ENCODE measurements at regions not wholly inside any gene's neighbourhood (a gene's known extent, or its start where the extent isn't known, plus 50 kb on each side); places are given as distances from the start of the nearest gene placed in this dataset.

DNA sequence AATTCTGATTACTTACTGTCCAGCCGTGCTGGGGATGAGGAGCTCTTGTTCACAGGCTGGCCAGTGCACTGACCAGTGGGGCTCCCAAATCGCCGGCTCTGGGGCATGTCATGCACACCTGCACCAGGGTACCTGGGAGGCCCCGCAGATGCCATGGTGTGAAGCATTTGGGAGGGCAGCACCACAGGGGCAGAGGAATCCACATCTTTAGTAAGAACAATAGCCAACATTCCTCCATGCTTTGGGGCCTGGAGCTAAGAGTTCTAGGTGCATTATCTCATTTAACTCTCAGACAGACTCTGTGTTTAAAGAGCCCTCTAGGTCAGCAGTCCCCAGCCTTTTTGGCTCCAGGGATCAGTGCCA, 104.2 kb downstream of the ACKR3 start:
- H2BK12ac ChIP-seq (ENCODE audit: low read depth, low read length), result no peak overlapping the region
- H3K23ac ChIP-seq (ENCODE audit: insufficient read length), result no peak overlapping the region
- H4K8ac ChIP-seq (ENCODE audit: extremely low read depth, insufficient read depth, low read length), result no peak overlapping the region
- no peak overlapping the region for H4K5ac ChIP-seq (ENCODE audit: insufficient read length, low read depth, low read length)
- no peak overlapping the region for H3K4ac ChIP-seq (replicated peaks; ENCODE audit: insufficient read length, low read depth, low read length)
- H2BK120ac ChIP-seq (replicated peaks; ENCODE audit: low read depth, low read length), result no peak overlapping the region
- no peak overlapping the region for H3K4me3 ChIP-seq (ENCODE audit: extremely low read depth in 1 of 4, insufficient read depth in 2 of 4, low read depth in 3 of 4, low read length in 4 of 4)
- H2AK5ac ChIP-seq (ENCODE audit: low read depth, low read length), result no peak overlapping the region
- no peak overlapping the region for H3K18ac ChIP-seq (ENCODE audit: extremely low read depth, low read length)
- H3K14ac ChIP-seq (ENCODE audit: insufficient read length), result no peak overlapping the region
- no peak overlapping the region for H3K4me2 ChIP-seq (ENCODE audit: insufficient read depth in 1 of 2, low read depth in 2 of 2, low read length in 2 of 2)
- H4K20me1 ChIP-seq (replicated peaks in 1 of 2; ENCODE audit: control insufficient read depth in 1 of 2, insufficient read depth in 2 of 2, low read length in 2 of 2), result peaks cover 0 to 4% of the 10 kb centered on the region in 2 experiments
- DNase-seq (ENCODE audit: low read depth in 1 of 2, low spot score in 2 of 2) (peak in 1 of 2 experiments; percentile 20), FAIRE-seq (no peak)
- H3K9ac ChIP-seq (replicated peaks in 1 of 4; ENCODE audit: extremely low read depth in 1 of 4, low read depth in 3 of 4, low read length in 3 of 4), result no peak overlapping the region
- H2BK15ac ChIP-seq (ENCODE audit: low read length), result no peak overlapping the region
- H2BK20ac ChIP-seq (ENCODE audit: low read length), result no peak overlapping the region
- no peak for TF ChIP-seq SUZ12 (IDR thresholded peaks at IDR 0.05; ENCODE audit: low read length)
- no peak for TF ChIP-seq CBX8 (IDR thresholded peaks at IDR 0.05; ENCODE audit: borderline replicate concordance, low read depth, low read length)
- TF ChIP-seq JUND (IDR thresholded peaks at IDR 0.05; ENCODE audit: low read length), result no peak
- TF ChIP-seq SP4 (IDR thresholded peaks at IDR 0.05; ENCODE audit: low read length), result no peak
- TF ChIP-seq CHD2 (IDR thresholded peaks at IDR 0.05; ENCODE audit: low read length), result no peak
- TF ChIP-seq KDM4A (IDR thresholded peaks at IDR 0.05; ENCODE audit: low read depth, low read length, severe bottlenecking), result no peak
- no peak for TF ChIP-seq EP300 (IDR thresholded peaks at IDR 0.05; ENCODE audit: borderline replicate concordance in 1 of 2, low read depth in 2 of 2, low read length in 2 of 2)
- TF ChIP-seq, protein P1, sequence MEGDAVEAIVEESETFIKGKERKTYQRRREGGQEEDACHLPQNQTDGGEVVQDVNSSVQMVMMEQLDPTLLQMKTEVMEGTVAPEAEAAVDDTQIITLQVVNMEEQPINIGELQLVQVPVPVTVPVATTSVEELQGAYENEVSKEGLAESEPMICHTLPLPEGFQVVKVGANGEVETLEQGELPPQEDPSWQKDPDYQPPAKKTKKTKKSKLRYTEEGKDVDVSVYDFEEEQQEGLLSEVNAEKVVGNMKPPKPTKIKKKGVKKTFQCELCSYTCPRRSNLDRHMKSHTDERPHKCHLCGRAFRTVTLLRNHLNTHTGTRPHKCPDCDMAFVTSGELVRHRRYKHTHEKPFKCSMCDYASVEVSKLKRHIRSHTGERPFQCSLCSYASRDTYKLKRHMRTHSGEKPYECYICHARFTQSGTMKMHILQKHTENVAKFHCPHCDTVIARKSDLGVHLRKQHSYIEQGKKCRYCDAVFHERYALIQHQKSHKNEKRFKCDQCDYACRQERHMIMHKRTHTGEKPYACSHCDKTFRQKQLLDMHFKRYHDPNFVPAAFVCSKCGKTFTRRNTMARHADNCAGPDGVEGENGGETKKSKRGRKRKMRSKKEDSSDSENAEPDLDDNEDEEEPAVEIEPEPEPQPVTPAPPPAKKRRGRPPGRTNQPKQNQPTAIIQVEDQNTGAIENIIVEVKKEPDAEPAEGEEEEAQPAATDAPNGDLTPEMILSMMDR (IDR thresholded peaks at IDR 0.05; ENCODE audit: control extremely low read depth in 1 of 3, insufficient read depth in 1 of 3, low read depth in 1 of 3, low read length in 3 of 3), result no peak
- TF ChIP-seq, protein P2, sequence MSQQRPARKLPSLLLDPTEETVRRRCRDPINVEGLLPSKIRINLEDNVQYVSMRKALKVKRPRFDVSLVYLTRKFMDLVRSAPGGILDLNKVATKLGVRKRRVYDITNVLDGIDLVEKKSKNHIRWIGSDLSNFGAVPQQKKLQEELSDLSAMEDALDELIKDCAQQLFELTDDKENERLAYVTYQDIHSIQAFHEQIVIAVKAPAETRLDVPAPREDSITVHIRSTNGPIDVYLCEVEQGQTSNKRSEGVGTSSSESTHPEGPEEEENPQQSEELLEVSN (IDR thresholded peaks at IDR 0.05), result no peak
- no peak for TF ChIP-seq EGR1 (IDR thresholded peaks at IDR 0.05; ENCODE audit: borderline replicate concordance, low read depth, low read length)
- TF ChIP-seq JUN (IDR thresholded peaks at IDR 0.05; ENCODE audit: low read depth, low read length), result no peak
- 89% methylated on average over 4 of the region's 4 CpGs; no CpG with 5 or more reads in 1 of the 2 experiments for WGBS, 2 experiments (ENCODE audit: extremely low coverage in 1 of 2, insufficient coverage in 1 of 2, insufficient read length in 1 of 2, insufficient replicate concordance in 2 of 2, low coverage in 1 of 2, low lambda C conversion rate in 2 of 2, missing lambda C conversion rate in 1 of 2)
- H3K27ac ChIP-seq (ENCODE audit: low read depth, low read length), result no peak overlapping the region
- peaks cover 0 to 4% (median 0%) of the 10 kb centered on the region in 4 experiments; a peak in 1 of 7 replicates for H3K4me1 ChIP-seq (replicated peaks in 1 of 4; ENCODE audit: control insufficient read depth in 3 of 4, insufficient read depth in 4 of 4, low read length in 3 of 4)
- H2BK5ac ChIP-seq (ENCODE audit: low read depth, low read length), result no peak overlapping the region
- no peaks in the 10 kb centered on the region for H3K79me1 ChIP-seq (ENCODE audit: low read depth, low read length)
- no peaks in the 10 kb centered on the region for H3K79me2 ChIP-seq (ENCODE audit: control insufficient read depth in 1 of 2, insufficient read depth in 2 of 2, low read length in 2 of 2)
- no peak overlapping the region for H3K56ac ChIP-seq (replicated peaks; ENCODE audit: insufficient read length, low read depth, low read length)
- no peaks in the 10 kb centered on the region for H3K23me2 ChIP-seq (ENCODE audit: low read depth, low read length)
- H3K9me3 ChIP-seq (ENCODE audit: insufficient read depth in 2 of 2, low read depth in 1 of 2, low read length in 1 of 2), result peaks cover 10 to 14% of the 10 kb centered on the region in 2 experiments
- H3K27me3 ChIP-seq (replicated peaks in 1 of 4; ENCODE audit: control insufficient read depth in 3 of 4, extremely low read depth in 1 of 4, insufficient read depth in 3 of 4, low read length in 3 of 4), result no peaks in the 10 kb centered on the region
- CTCF ChIA-PET (ENCODE audit: partially characterized antibody), result interaction anchor here (1.6 kb wide), 1 partner anchor 9 kb away, joined by 5 read pairs; no protein-coding TSS in a partner anchor
- no peaks in the 10 kb centered on the region; a peak in 1 of 8 replicates for H3K36me3 ChIP-seq (ENCODE audit: control insufficient read depth in 2 of 4, insufficient read depth in 4 of 4, low read length in 3 of 4)
- POLR2A ChIA-PET (ENCODE audit: partially characterized antibody), result no interaction called here
- H4K91ac ChIP-seq (replicated peaks; ENCODE audit: insufficient read length, low read length), result no peak overlapping the region
- H2AFZ ChIP-seq (ENCODE audit: low read length), result no peak overlapping the region

All from H1 (cell line).